Fibroblast of villous mesenchyme (primary cell): ENCODE measurements at regions not wholly inside any gene's neighbourhood (a gene's known extent, or its start where the extent isn't known, plus 50 kb on each side); places are given as distances from the start of the nearest gene placed in this dataset.

Experiments
- DNase-seq: peaks from one replicate; pipeline ENCODE4 v3.0.0-alpha.2; 2010; ENCODE audit warnings: low read depth
- H3K4me3 ChIP-seq: 2 replicates; pipeline ENCODE4 v1.5.1; 2011; ENCODE audit warnings: low read depth, mild to moderate bottlenecking, low read length
- TF ChIP-seq, protein P1 (sequence below): IDR thresholded peaks from 2 replicates; pipeline ENCODE4 v1.5.1; 2012; ENCODE audit warnings: low read depth, mild to moderate bottlenecking, low read length; ENCODE audit not compliant: insufficient read depth

DNA sequence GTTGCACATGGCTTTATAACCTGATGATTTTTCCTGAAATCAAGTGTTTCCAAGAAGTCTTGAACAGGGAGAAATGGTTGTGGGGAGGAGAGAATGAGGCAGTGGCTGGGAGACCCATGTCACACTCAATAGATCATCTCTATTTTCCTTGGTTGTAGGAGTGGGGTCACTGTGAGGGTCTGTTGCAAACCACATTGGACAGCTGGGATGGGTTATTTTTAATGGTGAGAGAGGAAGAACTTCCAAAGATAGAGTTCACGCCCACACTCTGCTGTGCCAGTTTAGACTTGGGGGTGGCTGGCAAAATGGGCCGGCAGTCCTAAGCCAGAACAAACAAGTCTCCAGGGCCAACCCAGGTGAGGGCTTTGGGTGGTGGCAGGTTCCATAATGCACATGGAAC, 196.2 kb upstream of the ADRA1D start:
- no peak for DNase-seq
- TF ChIP-seq, protein P1, sequence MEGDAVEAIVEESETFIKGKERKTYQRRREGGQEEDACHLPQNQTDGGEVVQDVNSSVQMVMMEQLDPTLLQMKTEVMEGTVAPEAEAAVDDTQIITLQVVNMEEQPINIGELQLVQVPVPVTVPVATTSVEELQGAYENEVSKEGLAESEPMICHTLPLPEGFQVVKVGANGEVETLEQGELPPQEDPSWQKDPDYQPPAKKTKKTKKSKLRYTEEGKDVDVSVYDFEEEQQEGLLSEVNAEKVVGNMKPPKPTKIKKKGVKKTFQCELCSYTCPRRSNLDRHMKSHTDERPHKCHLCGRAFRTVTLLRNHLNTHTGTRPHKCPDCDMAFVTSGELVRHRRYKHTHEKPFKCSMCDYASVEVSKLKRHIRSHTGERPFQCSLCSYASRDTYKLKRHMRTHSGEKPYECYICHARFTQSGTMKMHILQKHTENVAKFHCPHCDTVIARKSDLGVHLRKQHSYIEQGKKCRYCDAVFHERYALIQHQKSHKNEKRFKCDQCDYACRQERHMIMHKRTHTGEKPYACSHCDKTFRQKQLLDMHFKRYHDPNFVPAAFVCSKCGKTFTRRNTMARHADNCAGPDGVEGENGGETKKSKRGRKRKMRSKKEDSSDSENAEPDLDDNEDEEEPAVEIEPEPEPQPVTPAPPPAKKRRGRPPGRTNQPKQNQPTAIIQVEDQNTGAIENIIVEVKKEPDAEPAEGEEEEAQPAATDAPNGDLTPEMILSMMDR = no peak
- H3K4me3 ChIP-seq = no peak overlapping the region

GRCh38 chr20:4444404-4444803, 195.3 kb upstream of the ADRA1D start:
- H3K4me3 ChIP-seq = no peak overlapping the region
- DNase-seq = no peak
- TF ChIP-seq, protein P1 = no peak

DNA sequence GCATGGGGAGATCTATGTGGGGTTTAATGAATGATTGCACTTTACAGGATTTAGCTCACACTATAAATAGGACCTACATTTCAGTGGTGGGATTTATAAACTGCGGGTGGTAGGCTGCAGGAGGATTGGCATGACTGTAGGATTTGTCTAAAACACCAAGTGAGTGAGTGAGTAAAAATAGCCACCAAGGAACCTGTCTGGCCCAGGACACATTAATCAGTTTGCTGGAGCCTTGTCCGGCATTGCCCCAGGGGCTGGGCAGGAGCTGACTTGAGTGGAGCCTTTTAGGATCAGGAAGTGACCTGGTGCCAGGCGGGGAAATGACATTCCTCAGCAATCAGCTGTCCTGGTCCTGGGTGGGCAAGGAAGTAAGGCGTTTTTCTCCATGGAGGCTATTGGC, 193.9 kb upstream of the ADRA1D start:
- TF ChIP-seq, protein P1 = no peak
- DNase-seq = no peak
- H3K4me3 ChIP-seq = no peak overlapping the region

DNA sequence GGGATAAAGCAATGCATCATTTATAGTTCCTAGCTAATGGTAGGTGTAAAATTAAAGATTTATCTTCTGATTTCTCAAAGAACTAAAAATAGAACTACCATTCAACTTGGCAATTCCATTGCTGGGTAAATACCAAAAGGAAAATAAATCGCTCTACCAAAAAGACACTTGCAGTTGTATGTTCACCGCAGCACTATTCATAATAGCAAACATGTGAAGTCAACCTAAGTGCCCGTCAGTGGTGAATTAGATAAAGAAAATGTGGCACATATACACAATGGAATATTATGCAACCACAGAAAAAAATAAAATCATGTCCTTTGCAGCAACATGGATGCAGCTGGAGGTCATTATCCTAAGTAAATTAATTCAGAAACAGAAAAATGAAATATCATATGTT, 192.8 kb upstream of the ADRA1D start:
- no peak overlapping the region for H3K4me3 ChIP-seq
- DNase-seq = no peak
- TF ChIP-seq, protein P1 = no peak

GRCh38 chr20:4441191-4441590, 192.1 kb upstream of the ADRA1D start:
- TF ChIP-seq, protein P1 = no peak
- DNase-seq = no peak

DNA sequence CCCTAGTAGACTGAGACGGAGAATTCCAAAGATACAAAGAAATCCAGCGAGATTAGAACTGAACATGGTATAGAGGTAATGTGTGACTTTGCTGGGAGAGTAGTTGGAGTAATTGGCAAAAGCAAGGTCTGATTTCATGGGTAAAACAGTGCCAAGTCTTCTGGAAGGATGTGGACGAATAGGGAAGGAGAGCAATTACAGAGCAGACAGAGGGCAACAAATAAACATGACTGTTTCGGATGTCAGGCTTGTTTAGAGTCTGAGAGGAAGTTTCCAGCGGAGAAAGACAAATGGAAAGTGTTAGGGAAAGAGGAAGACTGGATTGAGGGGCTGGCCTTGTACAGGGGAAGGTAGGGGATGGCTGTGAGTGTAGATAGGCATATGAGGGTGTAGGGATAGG, 190.4 kb upstream of the ADRA1D start:
- TF ChIP-seq, protein P1 = no peak
- DNase-seq = no peak
- no peak overlapping the region for H3K4me3 ChIP-seq

More at GRCh38 chr20:4441191-4441590, 192.1 kb upstream of the ADRA1D start:
- no peak overlapping the region for H3K4me3 ChIP-seq

GRCh38 chr20:4437131-4437530, 188.0 kb upstream of the ADRA1D start:
- TF ChIP-seq, protein P1 = no peak
- H3K4me3 ChIP-seq = no peak overlapping the region
- no peak for DNase-seq
